Activated naive CD4-positive, alpha-beta T cell treated with Interleukin-2 at 50 U/mL for 16 hours (primary cell): ENCODE measurements at regions not wholly inside any gene's neighbourhood (a gene's known extent, or its start where the extent isn't known, plus 50 kb on each side); places are given as distances from the start of the nearest gene placed in this dataset.
"Not testable (repeated sequence)": the region's sequence is repeated elsewhere in the genome, so short reads cannot be mapped to it uniquely, and the experiment has no call there.

Experiments
- DNase-seq: peaks from one replicate; pipeline ENCODE4 v3.0.0-alpha.2; 2020

GRCh38 chr1:8139383-8139782 lies 113.3 kb upstream of the ERRFI1 start:
- DNase-seq = no peak

- no peak for DNase-seq
Measured at GRCh38 chr1:8138673-8139072, 112.6 kb upstream of the ERRFI1 start.

DNA sequence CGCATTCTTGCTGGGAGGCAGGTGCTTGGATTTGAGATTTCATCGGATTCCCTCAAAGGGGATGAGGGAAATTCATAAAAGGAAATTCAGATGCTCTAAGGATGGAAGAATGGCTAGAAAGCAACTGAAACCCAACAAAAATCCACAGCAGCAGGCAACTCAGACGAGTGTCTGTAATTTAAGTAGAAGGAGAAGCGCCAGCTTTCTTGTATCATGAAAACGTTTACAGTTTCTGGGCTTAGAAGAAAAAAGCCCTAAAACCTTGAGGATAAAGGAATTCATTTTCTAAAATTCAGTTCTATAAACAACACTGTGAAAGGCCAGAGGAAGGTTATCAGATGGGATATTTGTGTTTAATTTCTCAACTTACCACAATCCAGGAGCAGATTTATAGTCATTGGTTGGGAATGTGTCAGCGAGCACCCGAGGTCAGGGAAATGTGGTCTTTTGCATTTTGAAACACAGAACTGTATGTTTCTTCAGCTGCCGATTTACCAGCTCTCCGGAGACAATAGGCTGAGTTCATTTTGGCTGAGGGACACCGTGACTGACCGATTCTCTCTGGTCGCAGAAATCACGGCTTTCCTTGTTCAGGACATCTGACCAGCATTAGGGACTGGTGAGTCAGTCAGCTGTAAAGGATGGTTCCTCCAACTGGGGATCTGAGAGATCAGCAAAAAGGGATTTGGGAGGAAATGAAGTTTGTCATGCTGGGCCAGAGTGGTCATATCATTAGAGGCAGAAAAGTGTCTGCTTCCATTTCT lies 111.6 kb upstream of the ERRFI1 start:
- DNase-seq = no peak

- no peak for DNase-seq
Measured at GRCh38 chr1:8136766-8137165, 110.7 kb upstream of the ERRFI1 start.

- no peak for DNase-seq
Measured at GRCh38 chr1:8135250-8135649, 109.1 kb upstream of the ERRFI1 start.

DNA sequence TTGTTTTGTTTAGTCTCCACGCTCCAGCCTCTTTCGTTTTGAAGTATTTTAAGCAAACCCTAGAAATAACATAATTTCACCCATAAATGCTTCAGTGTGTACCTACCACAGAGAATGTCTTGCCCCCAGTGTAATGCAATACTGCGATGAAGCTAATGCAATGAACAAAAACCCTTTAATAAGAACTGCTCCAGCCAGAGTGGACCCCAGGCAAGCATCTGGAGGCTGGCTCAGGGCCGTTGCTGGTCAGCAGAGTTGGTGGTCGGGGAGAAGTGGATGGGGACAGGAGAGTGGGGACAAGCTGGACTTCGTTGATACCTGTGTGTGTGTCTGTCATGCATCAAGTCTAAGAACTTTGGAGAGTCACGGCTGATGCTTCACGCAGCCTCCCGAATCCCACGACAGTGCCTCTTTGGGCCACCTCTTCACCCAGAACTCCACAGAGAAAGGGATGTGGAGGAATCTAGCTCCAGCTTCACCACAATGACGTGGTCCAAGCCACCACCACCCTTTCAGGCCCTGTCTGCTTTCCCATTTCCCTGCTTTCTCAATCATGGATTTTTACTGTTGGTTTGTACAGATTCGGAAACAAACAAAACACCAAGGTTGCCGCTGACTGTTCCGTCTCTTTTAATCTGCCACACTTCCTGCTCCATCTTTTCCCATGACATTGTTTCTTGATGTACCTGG lies 108.6 kb upstream of the ERRFI1 start:
- no peak for DNase-seq

DNA sequence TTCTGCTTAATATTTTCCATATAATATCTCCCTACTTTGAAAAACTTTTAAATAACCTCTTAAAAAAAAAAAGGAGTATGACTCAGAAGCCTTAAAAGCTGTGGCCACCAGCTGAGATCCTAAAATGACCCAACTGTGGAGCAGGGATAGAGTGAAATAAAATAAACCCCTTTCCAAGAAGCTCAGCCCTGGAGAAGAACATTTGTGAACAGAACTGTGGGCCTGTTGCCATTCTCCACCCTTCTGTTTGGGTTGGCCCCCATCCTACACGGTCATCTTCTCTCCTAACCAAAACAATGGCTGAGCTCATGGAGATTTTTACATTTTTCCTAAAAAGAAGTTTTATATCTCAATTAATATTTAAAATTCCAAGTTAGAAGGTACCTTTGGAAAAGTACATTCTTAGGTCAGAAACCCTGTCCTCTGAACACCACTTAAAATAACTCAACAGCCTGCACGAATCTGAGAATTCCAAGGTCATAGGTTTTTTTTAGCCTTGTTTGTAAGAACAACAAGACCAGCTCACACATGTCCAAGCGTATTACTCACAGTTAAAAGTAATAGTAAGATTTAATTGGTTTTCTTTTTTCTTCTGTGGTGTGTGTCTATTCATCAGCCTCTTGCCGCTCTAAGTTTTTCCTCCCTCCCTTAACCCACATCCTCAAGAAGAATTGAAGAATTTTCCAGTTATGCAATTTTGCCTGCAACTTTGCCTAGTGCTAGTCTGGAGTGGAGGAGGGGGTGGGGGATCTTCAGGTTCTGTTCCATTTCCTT lies 107.7 kb upstream of the ERRFI1 start:
- no peak for DNase-seq

DNA sequence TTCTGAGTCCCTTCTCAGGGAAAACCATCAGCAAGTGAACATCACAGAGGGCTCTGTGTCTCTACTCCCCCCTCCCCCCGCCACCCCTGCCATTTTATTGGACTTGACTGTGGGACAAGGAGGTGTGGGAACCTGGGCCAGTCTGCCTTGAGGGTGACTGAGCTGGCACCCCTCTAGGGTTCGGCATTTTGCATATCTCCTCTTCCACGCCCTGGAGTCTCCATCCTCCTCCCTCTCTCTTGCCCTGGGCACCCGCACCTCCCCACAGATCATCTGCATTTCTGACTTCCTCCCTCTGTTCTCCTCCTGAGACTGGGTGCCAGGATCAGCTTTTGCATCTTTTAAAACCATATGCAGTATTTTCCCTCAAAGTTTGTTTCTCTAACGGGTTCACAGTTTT lies 107.1 kb upstream of the ERRFI1 start:
- no peak for DNase-seq

DNA sequence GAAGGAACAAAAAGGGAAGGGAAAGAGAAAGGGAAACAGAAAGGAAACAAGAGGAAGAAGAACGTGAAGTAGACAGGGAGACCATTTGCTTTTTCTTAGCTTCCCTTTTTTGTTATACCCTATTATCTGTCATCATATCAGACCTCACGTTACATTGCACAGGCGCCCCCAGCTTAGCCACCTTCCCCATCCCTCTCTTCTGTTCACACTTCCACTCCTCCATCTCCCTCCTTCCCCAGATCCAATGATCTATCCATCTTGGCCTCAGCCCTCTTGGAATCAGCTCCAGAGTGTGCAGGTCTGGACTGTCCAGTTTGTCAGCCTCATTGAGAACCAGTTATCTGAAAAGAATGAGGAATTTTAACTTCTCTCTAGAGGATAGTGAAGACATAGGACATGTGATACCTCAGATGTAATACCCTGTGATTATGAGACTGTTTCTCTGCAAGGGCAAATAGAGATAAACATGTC lies 101.1 kb upstream of the ERRFI1 start:
- DNase-seq = no peak

DNA sequence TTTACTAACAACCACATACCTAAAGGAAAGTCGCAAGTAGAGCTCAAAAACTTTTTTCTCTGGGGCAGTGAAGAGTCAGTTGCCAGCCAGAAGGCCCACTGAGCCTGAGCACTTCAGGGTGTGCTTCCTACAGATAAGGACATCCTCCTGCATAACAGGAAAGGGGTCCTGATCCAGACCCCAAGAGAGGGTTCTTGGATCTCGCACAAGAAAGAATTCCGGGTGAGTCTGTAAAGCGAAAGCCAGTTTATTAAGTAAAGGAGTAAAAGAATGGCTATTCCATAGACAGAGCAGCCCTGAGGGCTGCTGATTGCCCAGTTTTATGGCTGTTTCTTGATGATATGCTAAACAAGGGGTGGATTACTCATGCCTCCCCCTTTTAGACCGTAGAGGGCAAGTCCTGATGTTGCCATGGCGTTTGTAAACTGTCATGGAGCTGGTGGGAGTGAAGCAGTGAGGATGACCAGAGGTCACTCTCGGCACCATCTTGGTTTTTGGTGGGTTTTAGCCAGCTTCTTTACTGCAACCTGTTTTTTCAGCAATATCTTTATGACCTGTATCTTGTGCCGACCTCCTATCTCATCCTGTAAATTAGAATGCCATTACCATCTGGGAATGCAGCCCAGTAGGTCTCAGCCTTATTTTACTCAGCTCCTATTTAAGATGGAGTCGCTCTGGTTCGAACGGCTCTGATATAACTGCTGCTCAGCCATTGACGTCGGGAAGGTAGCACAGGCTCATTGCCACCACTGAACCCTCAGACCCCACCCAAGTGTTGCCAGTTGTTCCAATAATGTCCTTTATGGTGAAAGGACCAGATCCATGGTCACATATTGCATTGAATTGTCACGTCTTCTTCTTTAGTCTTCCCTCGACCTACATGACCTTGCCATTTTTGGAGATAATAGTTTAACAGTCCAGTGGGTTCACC lies 96.6 kb upstream of the ERRFI1 start:
- DNase-seq = no peak

DNA sequence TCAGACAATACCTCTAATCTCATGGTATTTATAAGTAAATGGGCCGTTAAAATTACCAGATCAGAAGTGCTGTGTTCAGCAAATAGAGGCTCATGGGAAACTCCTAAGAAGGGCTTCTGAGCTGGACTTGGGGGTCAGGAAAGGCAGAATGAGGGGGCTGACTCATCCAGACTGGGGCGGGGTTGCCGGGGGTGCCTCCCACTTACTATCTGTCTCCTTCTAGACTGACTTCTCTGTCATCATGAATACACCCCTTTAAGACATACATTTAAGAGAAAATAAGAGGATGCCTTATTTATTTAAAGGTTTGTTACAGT lies 96.0 kb upstream of the ERRFI1 start:
- no peak for DNase-seq

GRCh38 chr1:8121261-8122159 lies 95.4 kb upstream of the ERRFI1 start:
- DNase-seq = no peak

GRCh38 chr1:8120693-8121260 lies 94.7 kb upstream of the ERRFI1 start:
- no peak for DNase-seq

GRCh38 chr1:8118736-8119135 lies 92.6 kb upstream of the ERRFI1 start:
- not testable (repeated sequence) for DNase-seq

DNA sequence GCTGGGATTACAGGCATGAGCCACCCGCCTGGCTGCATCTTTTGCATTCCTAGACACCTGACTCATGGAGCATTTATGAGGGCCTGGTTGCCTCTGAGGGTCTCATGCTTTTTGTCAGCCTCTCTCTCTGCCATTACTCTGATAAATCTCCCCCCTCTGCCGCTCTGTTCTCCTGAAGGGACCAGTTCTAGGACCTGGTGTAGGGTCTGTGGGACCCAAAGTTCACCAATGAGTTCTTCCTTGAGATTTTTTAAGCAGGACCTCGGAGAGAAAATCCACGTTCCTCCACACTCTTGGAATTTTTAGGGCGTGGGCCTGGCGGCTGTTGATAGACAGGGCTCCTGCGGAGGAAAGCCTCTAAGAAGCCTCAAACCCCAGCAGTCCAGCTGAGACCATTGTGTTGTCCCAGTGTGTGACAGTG lies 91.9 kb upstream of the ERRFI1 start:
- no peak for DNase-seq

- no peak for DNase-seq
Measured at GRCh38 chr1:8116894-8117264, 90.8 kb upstream of the ERRFI1 start.

DNA sequence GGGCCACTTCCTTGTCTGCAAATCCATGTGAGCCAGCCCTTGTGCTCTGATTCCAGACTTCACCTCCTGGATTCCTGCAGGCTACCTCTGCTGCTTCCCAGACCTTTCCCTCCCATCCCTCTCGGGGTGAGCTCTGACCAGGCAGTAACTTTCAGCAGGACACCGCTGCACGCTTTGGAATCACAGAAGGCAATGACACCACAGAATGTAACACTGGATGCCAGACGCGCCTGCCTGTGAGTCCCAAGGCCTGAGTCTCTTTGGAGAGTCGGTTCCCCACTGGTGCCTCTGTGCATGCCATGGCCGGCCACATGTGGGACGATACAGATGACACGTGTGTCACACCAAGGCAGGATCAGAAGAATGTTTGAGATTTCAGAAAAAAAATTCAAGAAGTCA lies 89.7 kb upstream of the ERRFI1 start:
- no peak for DNase-seq

DNA sequence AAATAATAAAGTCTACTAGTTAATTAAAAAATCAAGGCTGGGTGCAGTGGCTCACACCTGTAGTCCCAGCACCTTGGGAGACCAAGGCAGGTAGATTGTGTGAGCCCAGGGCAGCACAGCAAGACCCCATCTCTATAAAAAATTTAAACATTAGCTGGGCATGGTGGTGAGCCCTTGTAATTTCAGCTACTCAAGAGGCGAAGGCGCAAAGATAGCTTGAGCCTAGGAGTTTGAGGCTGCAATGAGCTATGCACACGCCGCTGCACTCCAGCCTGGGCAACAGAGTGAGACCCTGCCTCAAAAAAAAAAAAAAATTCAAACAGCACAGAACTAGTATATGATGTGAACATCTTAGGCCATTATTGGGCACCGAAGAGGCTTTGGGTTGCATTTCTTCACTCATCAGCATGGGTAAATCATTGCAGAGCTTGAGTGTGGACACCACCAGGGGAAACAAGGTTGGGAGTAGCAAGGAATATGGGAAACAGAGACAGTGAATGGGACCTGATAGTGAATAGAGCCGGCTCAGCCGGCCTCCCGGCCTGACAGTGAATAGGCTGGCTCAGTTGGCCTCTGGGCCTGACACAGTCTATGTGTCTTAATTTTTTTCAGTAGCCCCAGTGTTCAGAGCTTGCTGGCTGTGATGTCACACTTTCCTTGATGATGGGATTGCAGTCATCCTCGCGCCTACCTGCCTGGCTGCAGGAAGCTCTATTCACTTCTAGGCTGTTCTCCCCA lies 89.1 kb upstream of the ERRFI1 start:
- DNase-seq = no peak

GRCh38 chr1:8113262-8114220 lies 87.4 kb upstream of the ERRFI1 start:
- DNase-seq = no peak
